Right lobe of liver (tissue), 4 donors: ENCODE measurements at regions not wholly inside any gene's neighbourhood (a gene's known extent, or its start where the extent isn't known, plus 50 kb on each side); places are given as distances from the start of the nearest gene placed in this dataset.

Experiments used
- POLR2A ChIP-seq: fragments of 450-650 bp; IDR thresholded peaks from one replicate; pipeline ENCODE4 v1.6.1; 2017; ENCODE audit warnings: antibody characterized with exemption, mild to moderate bottlenecking
- TF ChIP-seq, protein P1 (sequence below), 4 donors: fragments of 200-600 bp in 3 of 4; fragments of 450-650 bp in 1 of 4; IDR thresholded peaks; one replicate each; pipeline versions ENCODE4 v1.5.1 to v1.8.0; 2016 to 2022; ENCODE audit warnings: antibody characterized with exemption in 4 of 4, mild to moderate bottlenecking in 2 of 4
- donor health status: DM: no; HTN: no; CAD: no.
- donor health status: DM: no; HTN: no; CAD: no.
- donor health status: DM: no; HTN: yes; CAD: no.

DNA sequence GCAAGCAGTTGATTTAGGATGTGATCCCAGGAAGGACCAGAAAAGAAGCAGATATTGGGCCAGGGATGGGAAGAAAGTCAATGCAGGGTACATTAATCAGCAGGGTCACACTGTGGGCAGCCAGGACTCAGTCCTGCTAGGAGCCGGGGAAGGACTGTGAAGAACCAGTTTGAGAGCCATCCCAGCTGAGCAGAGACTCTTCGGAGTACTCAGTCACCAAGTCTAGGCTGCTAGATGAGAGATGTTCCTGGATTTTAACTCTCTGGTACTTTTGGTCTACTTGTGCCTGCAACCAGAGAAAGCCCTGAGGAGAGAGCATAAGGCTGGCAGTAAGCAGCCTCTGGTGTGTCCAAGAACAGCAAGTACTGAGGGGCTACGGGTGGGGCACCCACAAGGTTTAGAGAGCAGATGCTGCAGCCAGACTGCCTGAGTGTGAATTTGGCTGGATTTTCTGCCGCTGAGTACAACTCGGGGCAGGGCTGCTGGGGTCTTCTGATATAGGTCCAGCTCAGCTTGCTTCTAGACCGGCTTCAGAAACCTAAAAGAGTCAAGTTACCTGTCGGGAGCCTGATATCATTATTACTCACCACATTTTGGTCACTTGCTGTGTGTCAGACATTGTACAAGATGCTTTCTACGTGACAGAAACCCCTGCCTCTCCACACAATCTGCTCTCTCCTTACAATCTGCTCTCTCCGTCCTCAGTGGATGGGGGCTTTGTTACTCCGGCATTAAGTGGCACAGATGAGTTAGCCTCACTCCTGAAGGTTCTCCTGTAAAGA lies 250.2 kb upstream of the GAS1 start:
- TF ChIP-seq, protein P1, sequence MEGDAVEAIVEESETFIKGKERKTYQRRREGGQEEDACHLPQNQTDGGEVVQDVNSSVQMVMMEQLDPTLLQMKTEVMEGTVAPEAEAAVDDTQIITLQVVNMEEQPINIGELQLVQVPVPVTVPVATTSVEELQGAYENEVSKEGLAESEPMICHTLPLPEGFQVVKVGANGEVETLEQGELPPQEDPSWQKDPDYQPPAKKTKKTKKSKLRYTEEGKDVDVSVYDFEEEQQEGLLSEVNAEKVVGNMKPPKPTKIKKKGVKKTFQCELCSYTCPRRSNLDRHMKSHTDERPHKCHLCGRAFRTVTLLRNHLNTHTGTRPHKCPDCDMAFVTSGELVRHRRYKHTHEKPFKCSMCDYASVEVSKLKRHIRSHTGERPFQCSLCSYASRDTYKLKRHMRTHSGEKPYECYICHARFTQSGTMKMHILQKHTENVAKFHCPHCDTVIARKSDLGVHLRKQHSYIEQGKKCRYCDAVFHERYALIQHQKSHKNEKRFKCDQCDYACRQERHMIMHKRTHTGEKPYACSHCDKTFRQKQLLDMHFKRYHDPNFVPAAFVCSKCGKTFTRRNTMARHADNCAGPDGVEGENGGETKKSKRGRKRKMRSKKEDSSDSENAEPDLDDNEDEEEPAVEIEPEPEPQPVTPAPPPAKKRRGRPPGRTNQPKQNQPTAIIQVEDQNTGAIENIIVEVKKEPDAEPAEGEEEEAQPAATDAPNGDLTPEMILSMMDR (IDR thresholded peaks at IDR 0.05), result no peak
- no peak for TF ChIP-seq POLR2A
